ENCODE measurements at regions not wholly inside any gene's neighbourhood (a gene's known extent, or its start where the extent isn't known, plus 50 kb on each side); places are given as distances from the start of the nearest gene placed in this dataset.

DNA sequence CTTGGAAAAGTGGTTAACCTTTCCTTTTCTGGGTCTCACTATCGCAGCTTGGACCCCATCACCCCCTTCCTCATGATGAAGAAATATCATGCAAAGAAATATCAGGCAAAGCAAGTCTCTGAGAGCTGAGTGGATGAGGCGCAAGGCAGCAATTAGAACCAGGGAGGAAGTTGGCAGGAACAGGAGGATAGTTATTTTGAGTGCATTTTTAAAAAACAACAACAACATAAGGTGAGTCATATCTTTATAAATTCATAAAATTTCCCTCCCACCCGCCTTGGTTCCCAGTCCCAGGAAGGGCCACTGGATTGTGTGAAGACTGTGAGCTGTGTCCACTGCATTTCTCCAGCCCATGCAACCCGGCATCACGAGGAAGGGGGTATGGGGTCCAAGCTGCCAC is 316.9 kb upstream of the TLE3 start:
- Histone ChIP-seq H3K4me3 (ENCODE audit: extremely low read depth in 1 of 4, insufficient read depth in 2 of 4, low read depth in 3 of 4, low read length in 4 of 4) (no peak overlapping the region), H3K27me3 (replicated peaks in 1 of 4; ENCODE audit: control insufficient read depth in 3 of 4, extremely low read depth in 1 of 4, insufficient read depth in 3 of 4, low read length in 3 of 4) (no peaks in the 10 kb centered on the region), H3K4ac (replicated peaks; ENCODE audit: insufficient read length, low read depth, low read length) (no peak overlapping the region), H4K91ac (replicated peaks; ENCODE audit: insufficient read length, low read length) (no peak overlapping the region), H3K14ac (ENCODE audit: insufficient read length) (no peak overlapping the region), H3K4me1 (replicated peaks in 1 of 4; ENCODE audit: control insufficient read depth in 3 of 4, insufficient read depth in 4 of 4, low read length in 3 of 4) (no peaks in the 10 kb centered on the region; a peak in 1 of 7 replicates), H3K23ac (ENCODE audit: insufficient read length) (no peak overlapping the region), H2AK5ac (ENCODE audit: low read depth, low read length) (no peak overlapping the region), H4K5ac (ENCODE audit: insufficient read length, low read depth, low read length) (no peak overlapping the region), H3K23me2 (ENCODE audit: low read depth, low read length) (no peaks in the 10 kb centered on the region), H3K79me2 (ENCODE audit: control insufficient read depth in 1 of 2, insufficient read depth in 2 of 2, low read length in 2 of 2) (no peaks in the 10 kb centered on the region), H3K9me3 (ENCODE audit: insufficient read depth in 2 of 2, low read depth in 1 of 2, low read length in 1 of 2) (no peaks in the 10 kb centered on the region), H2BK12ac (ENCODE audit: low read depth, low read length) (no peak overlapping the region), H3K79me1 (ENCODE audit: low read depth, low read length) (no peaks in the 10 kb centered on the region), H2AFZ (ENCODE audit: low read length) (no peak overlapping the region), H3K36me3 (ENCODE audit: control insufficient read depth in 2 of 4, insufficient read depth in 4 of 4, low read length in 3 of 4) (no peaks in the 10 kb centered on the region), H4K20me1 (replicated peaks in 1 of 2; ENCODE audit: control insufficient read depth in 1 of 2, insufficient read depth in 2 of 2, low read length in 2 of 2) (no peaks in the 10 kb centered on the region), H3K18ac (ENCODE audit: extremely low read depth, low read length) (no peak overlapping the region), H3K9ac (replicated peaks in 1 of 4; ENCODE audit: extremely low read depth in 1 of 4, low read depth in 3 of 4, low read length in 3 of 4) (no peak overlapping the region), H2BK15ac (ENCODE audit: low read length) (no peak overlapping the region), H2BK20ac (ENCODE audit: low read length) (no peak overlapping the region), H4K8ac (ENCODE audit: extremely low read depth, insufficient read depth, low read length) (no peak overlapping the region), H2BK120ac (replicated peaks; ENCODE audit: low read depth, low read length) (no peak overlapping the region), H3K4me2 (ENCODE audit: insufficient read depth in 1 of 2, low read depth in 2 of 2, low read length in 2 of 2) (no peak overlapping the region), H3K56ac (replicated peaks; ENCODE audit: insufficient read length, low read depth, low read length) (no peak overlapping the region), H2BK5ac (ENCODE audit: low read depth, low read length) (no peak overlapping the region), H3K27ac (ENCODE audit: low read depth, low read length) (no peak overlapping the region)
- no peak for DNase-seq (ENCODE audit: low read depth in 1 of 2, low spot score in 2 of 2)
- WGBS, 2 experiments (ENCODE audit: extremely low coverage in 1 of 2, insufficient coverage in 1 of 2, insufficient read length in 1 of 2, insufficient replicate concordance in 2 of 2, low coverage in 1 of 2, low lambda C conversion rate in 2 of 2, missing lambda C conversion rate in 1 of 2): 83% methylated on average over 5 of the region's 5 CpGs; no CpG with 5 or more reads in 1 of the 2 experiments
- no peak for TF ChIP-seq KDM4A (IDR thresholded peaks at IDR 0.05; ENCODE audit: low read depth, low read length, severe bottlenecking)
- no peak for TF ChIP-seq ASH2L (IDR thresholded peaks at IDR 0.05; ENCODE audit: low read length)
- no peak for TF ChIP-seq RFX5 (IDR thresholded peaks at IDR 0.05; ENCODE audit: borderline replicate concordance, low read depth, low read length)
- no peak for TF ChIP-seq YY1 (IDR thresholded peaks at IDR 0.05; ENCODE audit: low read depth, low read length)
- CTCF ChIA-PET (ENCODE audit: partially characterized antibody): interaction anchor here (1.8 kb wide), 1 partner anchor 53 kb away, joined by 4 read pairs; no protein-coding TSS in a partner anchor
- FAIRE-seq: no peak
- POLR2A ChIA-PET (ENCODE audit: partially characterized antibody): no interaction called here

Data from H1 (cell line).